Liver (tissue), 3 donors: ENCODE measurements at regions not wholly inside any gene's neighbourhood (a gene's known extent, or its start where the extent isn't known, plus 50 kb on each side); places are given as distances from the start of the nearest gene placed in this dataset.

Experiments used
- FOXA1 ChIP-seq: IDR thresholded peaks from 2 replicates; pipeline ENCODE4 v1.6.1; 2016; ENCODE audit warnings: antibody characterized with exemption
- RAD21 ChIP-seq, 2 donors: IDR thresholded peaks; 2 replicates each; pipeline ENCODE4 v1.6.1; 2016; ENCODE audit warnings: antibody characterized with exemption in 2 of 2, mild to moderate bottlenecking in 2 of 2
- REST ChIP-seq: IDR thresholded peaks from 2 replicates; pipeline ENCODE4 v1.6.1; 2016; ENCODE audit warnings: antibody characterized with exemption, mild to moderate bottlenecking
- YY1 ChIP-seq: IDR thresholded peaks from 2 replicates; pipeline ENCODE4 v1.6.1; 2016; ENCODE audit warnings: antibody characterized with exemption, mild to moderate bottlenecking
- ZBTB33 ChIP-seq: IDR thresholded peaks from 2 replicates; pipeline ENCODE4 v1.6.1; 2016; ENCODE audit warnings: antibody characterized with exemption
- TF ChIP-seq, protein P1 (sequence below): fragments of 150-350 bp; IDR thresholded peaks from 2 replicates; pipeline ENCODE4 v1.5.1; 2017; ENCODE audit warnings: improper control_type of control experiment, low read depth, low read length; ENCODE audit not compliant: missing input control
- TF ChIP-seq, protein P2 (sequence below): IDR thresholded peaks from 2 replicates; pipeline ENCODE4 v1.6.1; 2016; ENCODE audit warnings: antibody characterized with exemption
- donor health status: healthy.
- donor health status: healthy.

GRCh38 chr10:84943541-84943940 lies 615.2 kb downstream of the CCSER2 start:
- TF ChIP-seq, protein P1, sequence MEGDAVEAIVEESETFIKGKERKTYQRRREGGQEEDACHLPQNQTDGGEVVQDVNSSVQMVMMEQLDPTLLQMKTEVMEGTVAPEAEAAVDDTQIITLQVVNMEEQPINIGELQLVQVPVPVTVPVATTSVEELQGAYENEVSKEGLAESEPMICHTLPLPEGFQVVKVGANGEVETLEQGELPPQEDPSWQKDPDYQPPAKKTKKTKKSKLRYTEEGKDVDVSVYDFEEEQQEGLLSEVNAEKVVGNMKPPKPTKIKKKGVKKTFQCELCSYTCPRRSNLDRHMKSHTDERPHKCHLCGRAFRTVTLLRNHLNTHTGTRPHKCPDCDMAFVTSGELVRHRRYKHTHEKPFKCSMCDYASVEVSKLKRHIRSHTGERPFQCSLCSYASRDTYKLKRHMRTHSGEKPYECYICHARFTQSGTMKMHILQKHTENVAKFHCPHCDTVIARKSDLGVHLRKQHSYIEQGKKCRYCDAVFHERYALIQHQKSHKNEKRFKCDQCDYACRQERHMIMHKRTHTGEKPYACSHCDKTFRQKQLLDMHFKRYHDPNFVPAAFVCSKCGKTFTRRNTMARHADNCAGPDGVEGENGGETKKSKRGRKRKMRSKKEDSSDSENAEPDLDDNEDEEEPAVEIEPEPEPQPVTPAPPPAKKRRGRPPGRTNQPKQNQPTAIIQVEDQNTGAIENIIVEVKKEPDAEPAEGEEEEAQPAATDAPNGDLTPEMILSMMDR: no peak
- no peak for TF ChIP-seq ZBTB33
- TF ChIP-seq, protein P2, sequence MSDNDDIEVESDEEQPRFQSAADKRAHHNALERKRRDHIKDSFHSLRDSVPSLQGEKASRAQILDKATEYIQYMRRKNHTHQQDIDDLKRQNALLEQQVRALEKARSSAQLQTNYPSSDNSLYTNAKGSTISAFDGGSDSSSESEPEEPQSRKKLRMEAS: no peak
- no peak for TF ChIP-seq YY1
- no peak for TF ChIP-seq FOXA1
- no peak for TF ChIP-seq REST
- no peak for TF ChIP-seq RAD21 (IDR thresholded peaks at IDR 0.05)
